Transverse colon (tissue), 3 donors: ENCODE measurements at regions not wholly inside any gene's neighbourhood (a gene's known extent, or its start where the extent isn't known, plus 50 kb on each side); places are given as distances from the start of the nearest gene placed in this dataset.

Experiments used
- EP300 ChIP-seq: sonication (generic); formaldehyde crosslinking; IDR thresholded peaks from one replicate; pipeline ENCODE4 v1.6.1; 2017; ENCODE audit warnings: antibody characterized with exemption, low read depth
- POLR2A ChIP-seq: fragments of 450-650 bp; IDR thresholded peaks from one replicate; pipeline ENCODE4 v1.6.1; 2016; ENCODE audit warnings: antibody characterized with exemption, mild to moderate bottlenecking, moderate library complexity
- TF ChIP-seq, protein P1 (sequence below), 5 experiments: fragments of 200-600 bp in 3 of 5; fragments of 450-650 bp in 2 of 5; sonication (generic) in 3 of 5; IDR thresholded peaks; 1 replicate in 2 of 5; 2 replicates in 3 of 5; pipeline ENCODE4 v1.5.1; 2016 to 2017; ENCODE audit warnings: antibody characterized with exemption in 5 of 5, inconsistent platforms in 3 of 5, mild to moderate bottlenecking in 2 of 5, moderate library complexity in 1 of 5

DNA sequence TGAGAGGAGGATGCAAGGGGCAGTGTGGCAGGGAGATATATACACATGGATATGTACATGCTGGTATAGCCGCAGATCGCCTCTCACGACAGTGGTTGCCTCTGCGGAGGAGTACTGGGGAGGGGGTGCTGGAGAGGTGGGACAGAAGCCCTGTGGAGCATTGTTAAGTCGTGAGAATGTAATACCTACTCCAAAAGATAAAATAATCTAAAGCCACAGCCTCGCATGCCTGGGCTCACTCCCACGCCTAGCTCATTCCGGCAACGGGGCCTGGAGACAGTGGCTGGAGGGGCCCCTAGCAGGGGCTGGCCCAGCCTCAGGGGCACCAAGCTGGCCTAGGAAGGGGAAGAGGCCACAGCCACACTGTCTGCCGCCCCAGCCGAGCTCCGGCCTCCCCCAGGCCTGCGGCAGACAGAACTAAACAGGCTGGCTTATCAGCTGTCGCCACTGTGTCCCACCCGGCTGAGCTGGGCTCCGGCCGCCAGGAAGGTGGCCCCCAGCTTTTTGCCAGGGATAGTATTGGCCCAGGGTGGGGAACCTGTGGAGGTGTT, 65.1 kb upstream of the LCTL start:
- TF ChIP-seq, protein P1, sequence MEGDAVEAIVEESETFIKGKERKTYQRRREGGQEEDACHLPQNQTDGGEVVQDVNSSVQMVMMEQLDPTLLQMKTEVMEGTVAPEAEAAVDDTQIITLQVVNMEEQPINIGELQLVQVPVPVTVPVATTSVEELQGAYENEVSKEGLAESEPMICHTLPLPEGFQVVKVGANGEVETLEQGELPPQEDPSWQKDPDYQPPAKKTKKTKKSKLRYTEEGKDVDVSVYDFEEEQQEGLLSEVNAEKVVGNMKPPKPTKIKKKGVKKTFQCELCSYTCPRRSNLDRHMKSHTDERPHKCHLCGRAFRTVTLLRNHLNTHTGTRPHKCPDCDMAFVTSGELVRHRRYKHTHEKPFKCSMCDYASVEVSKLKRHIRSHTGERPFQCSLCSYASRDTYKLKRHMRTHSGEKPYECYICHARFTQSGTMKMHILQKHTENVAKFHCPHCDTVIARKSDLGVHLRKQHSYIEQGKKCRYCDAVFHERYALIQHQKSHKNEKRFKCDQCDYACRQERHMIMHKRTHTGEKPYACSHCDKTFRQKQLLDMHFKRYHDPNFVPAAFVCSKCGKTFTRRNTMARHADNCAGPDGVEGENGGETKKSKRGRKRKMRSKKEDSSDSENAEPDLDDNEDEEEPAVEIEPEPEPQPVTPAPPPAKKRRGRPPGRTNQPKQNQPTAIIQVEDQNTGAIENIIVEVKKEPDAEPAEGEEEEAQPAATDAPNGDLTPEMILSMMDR (IDR thresholded peaks at IDR 0.05) = no peak
- TF ChIP-seq POLR2A (no peak), EP300 (no peak)
